Natural killer cell (primary cell): ENCODE measurements at regions not wholly inside any gene's neighbourhood (a gene's known extent, or its start where the extent isn't known, plus 50 kb on each side); places are given as distances from the start of the nearest gene placed in this dataset.

Source experiments
- ATAC-seq, 3 donors: fragments of 150-1000 bp in 2 of 3; fragments of 200-7000 bp in 1 of 3; cut with Tn5 transposase; 1 replicate in 1 of 3; 2 replicates in 2 of 3; pipeline ENCODE4 v1.10.0; 2021; ENCODE audit warnings: mild to moderate bottlenecking in 2 of 3, moderate library complexity in 2 of 3
- DNase-seq, 2 donors: peaks; one replicate each; pipeline versions ENCODE4 v3.0.0 to v3.0.0-alpha.2; 2013 to 2021; ENCODE audit warnings: mixed read lengths in 1 of 2
- H3K27ac ChIP-seq: one replicate; pipeline ENCODE4 v1.5.1; 2013; ENCODE audit warnings: mild to moderate bottlenecking, low read length
- H3K27me3 ChIP-seq: one replicate; pipeline ENCODE4 v1.6.1; 2013; ENCODE audit warnings: low read length; ENCODE audit not compliant: control insufficient read depth, insufficient read depth
- H3K36me3 ChIP-seq: one replicate; pipeline ENCODE4 v1.6.1; 2013; ENCODE audit warnings: low read length; ENCODE audit not compliant: control insufficient read depth, insufficient read depth
- H3K4me1 ChIP-seq: one replicate; pipeline ENCODE4 v1.6.1; 2013; ENCODE audit warnings: low read length; ENCODE audit not compliant: control insufficient read depth, insufficient read depth
- H3K4me3 ChIP-seq: one replicate; pipeline ENCODE4 v1.5.1; 2013; ENCODE audit warnings: low read length
- H3K9me3 ChIP-seq: one replicate; pipeline ENCODE4 v1.6.1; 2013; ENCODE audit warnings: low read length; ENCODE audit not compliant: control insufficient read depth, insufficient read depth
- H3K27ac Mint-ChIP-seq, 2 donors: one replicate each; pipeline ENCODE4 v1.8.0; 2022; ENCODE audit warnings: mild to moderate bottlenecking in 2 of 2, mixed read lengths in 2 of 2, moderate library complexity in 1 of 2
- H3K27me3 Mint-ChIP-seq, 2 donors: one replicate each; pipeline ENCODE4 v1.8.0; 2022; ENCODE audit warnings: low read depth in 2 of 2, mixed read lengths in 2 of 2
- H3K36me3 Mint-ChIP-seq: one replicate; pipeline ENCODE4 v1.8.0; 2022; ENCODE audit warnings: mixed read lengths
- H3K4me1 Mint-ChIP-seq, 2 donors: one replicate each; pipeline ENCODE4 v1.8.0; 2022; ENCODE audit warnings: mixed read lengths in 2 of 2
- H3K4me3 Mint-ChIP-seq: one replicate; pipeline ENCODE4 v1.8.0; 2022; ENCODE audit warnings: mild to moderate bottlenecking, moderate library complexity, mixed read lengths
- H3K9me3 Mint-ChIP-seq, 2 donors: one replicate each; pipeline ENCODE4 v1.8.0; 2022; ENCODE audit warnings: mixed read lengths in 2 of 2
- CTCF ChIP-seq: fragments of 200-600 bp; IDR thresholded peaks from one replicate; pipeline ENCODE4 v1.8.0; 2022; ENCODE audit warnings: antibody characterized with exemption
- WGBS: methylation state at CpG from one replicate; pipeline ENCODE4 v1.1.7; 2013; ENCODE audit warnings: missing lambda C conversion rate; ENCODE audit not compliant: insufficient coverage; 5-methylcytosine and 5-hydroxymethylcytosine counted together
- intact Hi-C: fragments of 100-400 bp; cut with micrococcal nuclease; formaldehyde crosslinking; loops from one replicate; pipeline ENCODE4 v1.14.2; 2022

- Mint-ChIP-seq H3K27me3 (peaks cover 10 to 14% of the 10 kb centered on the region in 2 donors), H3K36me3 (no peaks in the 10 kb centered on the region), H3K4me3 (no peak overlapping the region), H3K27ac (no peak overlapping the region), H3K4me1 (no peaks in the 10 kb centered on the region), H3K9me3 (no peaks in the 10 kb centered on the region)
- Histone ChIP-seq H3K4me3 (no peak overlapping the region), H3K9me3 (no peaks in the 10 kb centered on the region), H3K27ac (no peak overlapping the region), H3K4me1 (no peaks in the 10 kb centered on the region), H3K27me3 (no peaks in the 10 kb centered on the region), H3K36me3 (no peaks in the 10 kb centered on the region)
- no peak for ATAC-seq
- 82% methylated on average over 8 of the region's 8 CpGs for WGBS
- no peak for TF ChIP-seq CTCF
- intact Hi-C loops = no loop called here
- no peak for DNase-seq
Measured at GRCh38 chr20:48177058-48177457, 391.8 kb upstream of the SULF2 start.

GRCh38 chr20:48176139-48176538 lies 390.9 kb upstream of the SULF2 start:
- H3K4me1 Mint-ChIP-seq = no peaks in the 10 kb centered on the region
- no peaks in the 10 kb centered on the region for H3K4me1 ChIP-seq

GRCh38 chr20:48175261-48175660 lies 390.0 kb upstream of the SULF2 start:
- peaks cover 10 to 14% of the 10 kb centered on the region in 2 donors for H3K27me3 Mint-ChIP-seq
- DNase-seq (no peak), ATAC-seq (no peak)
- no peak overlapping the region for H3K27ac Mint-ChIP-seq
- no peaks in the 10 kb centered on the region for H3K36me3 Mint-ChIP-seq
- H3K4me1 Mint-ChIP-seq = no peaks in the 10 kb centered on the region
- no peaks in the 10 kb centered on the region for H3K27me3 ChIP-seq
- intact Hi-C loops = no loop called here
- 90% methylated on average over 6 of the region's 6 CpGs for WGBS
- H3K4me3 Mint-ChIP-seq = no peak overlapping the region
- no peaks in the 10 kb centered on the region for H3K4me1 ChIP-seq
- H3K36me3 ChIP-seq = no peaks in the 10 kb centered on the region
- H3K4me3 ChIP-seq = no peak overlapping the region
- no peak overlapping the region for H3K27ac ChIP-seq
- H3K9me3 Mint-ChIP-seq = no peaks in the 10 kb centered on the region
- no peaks in the 10 kb centered on the region for H3K9me3 ChIP-seq
- no peak for TF ChIP-seq CTCF

More at GRCh38 chr20:48176139-48176538, 390.9 kb upstream of the SULF2 start:
- H3K36me3 Mint-ChIP-seq = no peaks in the 10 kb centered on the region
- no peak for DNase-seq
- Histone ChIP-seq H3K27me3 (no peaks in the 10 kb centered on the region), H3K36me3 (no peaks in the 10 kb centered on the region), H3K27ac (no peak overlapping the region), H3K4me3 (no peak overlapping the region), H3K9me3 (no peaks in the 10 kb centered on the region)
- intact Hi-C loops = no loop called here
- peaks cover 10 to 11% of the 10 kb centered on the region in 2 donors for H3K27me3 Mint-ChIP-seq
- H3K4me3 Mint-ChIP-seq = no peak overlapping the region
- 83% methylated on average over 8 of the region's 8 CpGs for WGBS
- no peak for TF ChIP-seq CTCF
- ATAC-seq = no peak
- H3K27ac Mint-ChIP-seq = no peak overlapping the region
- H3K9me3 Mint-ChIP-seq = no peaks in the 10 kb centered on the region

GRCh38 chr20:48172357-48172702 lies 387.0 kb upstream of the SULF2 start:
- Histone ChIP-seq H3K27me3 (no peaks in the 10 kb centered on the region), H3K4me3 (no peak overlapping the region), H3K36me3 (no peaks in the 10 kb centered on the region), H3K9me3 (no peaks in the 10 kb centered on the region), H3K4me1 (no peaks in the 10 kb centered on the region), H3K27ac (no peak overlapping the region)
- ATAC-seq (no peak), DNase-seq (no peak)
- H3K36me3 Mint-ChIP-seq = no peaks in the 10 kb centered on the region
- no peaks in the 10 kb centered on the region for H3K4me1 Mint-ChIP-seq
- no peak overlapping the region for H3K27ac Mint-ChIP-seq
- intact Hi-C loops = no loop called here
- peaks cover 6 to 10% of the 10 kb centered on the region in 2 donors for H3K27me3 Mint-ChIP-seq
- 24% methylated on average over 1 of the region's 1 CpG for WGBS
- no peaks in the 10 kb centered on the region for H3K9me3 Mint-ChIP-seq
- no peak overlapping the region for H3K4me3 Mint-ChIP-seq
- no peak for TF ChIP-seq CTCF
